Sigmoid colon (tissue), 6 donors: ENCODE measurements at regions not wholly inside any gene's neighbourhood (a gene's known extent, or its start where the extent isn't known, plus 50 kb on each side); places are given as distances from the start of the nearest gene placed in this dataset.

Experiments used
- DNase-seq: peaks from one replicate; pipeline ENCODE4 v3.0.0-alpha.2; 2019
- H3K27ac ChIP-seq, 4 donors: fragments of 200-600 bp; sonication (generic); one replicate each; pipeline ENCODE4 v1.5.1; 2016 to 2019; ENCODE audit warnings: mild to moderate bottlenecking in 1 of 4
- H3K27me3 ChIP-seq, 3 donors: fragments of 200-600 bp; sonication (generic); one replicate each; pipeline ENCODE4 v1.5.1; 2019; ENCODE audit warnings: mild to moderate bottlenecking in 1 of 3
- H3K36me3 ChIP-seq, 4 donors: fragments of 200-600 bp; sonication (generic); one replicate each; pipeline ENCODE4 v1.5.1; 2016 to 2019
- H3K4me1 ChIP-seq, 4 donors: fragments of 200-600 bp; sonication (generic); one replicate each; pipeline ENCODE4 v1.5.1; 2017 to 2019
- H3K4me3 ChIP-seq, 4 donors: fragments of 200-600 bp; sonication (generic); one replicate each; pipeline ENCODE4 v1.5.1; 2017 to 2019; ENCODE audit warnings: mild to moderate bottlenecking in 2 of 4, moderate library complexity in 1 of 4
- H3K9me3 ChIP-seq, 4 donors: fragments of 200-600 bp in 3 of 4; sonication (generic) in 3 of 4; one replicate each; pipeline versions ENCODE4 v1.5.1 to v1.6.1; 2013 to 2019
- CTCF ChIP-seq, 4 experiments: fragments of 450-650 bp in 3 of 4; fragments of 200-600 bp in 1 of 4; IDR thresholded peaks; one replicate each; pipeline ENCODE4 v1.5.1; 2016 to 2019; ENCODE audit warnings: antibody characterized with exemption in 4 of 4, mild to moderate bottlenecking in 3 of 4, moderate library complexity in 2 of 4
- EP300 ChIP-seq, 4 donors: sonication (generic); formaldehyde crosslinking; IDR thresholded peaks; one replicate each; pipeline ENCODE4 v1.6.1; 2017; ENCODE audit warnings: antibody characterized with exemption in 4 of 4
- POLR2A ChIP-seq, 2 donors: fragments of 450-650 bp; IDR thresholded peaks; one replicate each; pipeline ENCODE4 v1.6.1; 2016; ENCODE audit warnings: antibody characterized with exemption in 2 of 2, mild to moderate bottlenecking in 2 of 2, moderate library complexity in 2 of 2
- POLR2AphosphoS5 ChIP-seq, 4 donors: sonication (generic); formaldehyde crosslinking; IDR thresholded peaks; one replicate each; pipeline ENCODE4 v1.6.1; 2017; ENCODE audit warnings: antibody characterized with exemption in 4 of 4
- whole genome bisulfite sequencing, 2 donors: extraction: QIAGEN DNeasy Blood & Tissue Kit; methylation state at CpG; one replicate each; pipeline ENCODE4 v1.1.7; 2013; 5-methylcytosine and 5-hydroxymethylcytosine counted together
- intact Hi-C: fragments of 100-400 bp; cut with DNase I; formaldehyde crosslinking; loops from one replicate; pipeline ENCODE4 v1.15.1; 2023
- donor health status: healthy with polysubstance abuse.
- donor health status: healthy.

GRCh38 chr6:21996425-21997118, 300.3 kb downstream of the PRL start:
- Histone ChIP-seq H3K4me1 (peaks cover 0 to 44% (median 27%) of the 10 kb centered on the region in 4 donors), H3K27me3 (no peaks in the 10 kb centered on the region), H3K4me3 (no peak overlapping the region), H3K36me3 (no peaks in the 10 kb centered on the region), H3K9me3 (no peaks in the 10 kb centered on the region), H3K27ac (peak overlapping the region in 3 of 4 donors; percentile 54 to 68 (median 61))
- no peak for DNase-seq
- intact Hi-C loops = loop anchor here (10.0 kb wide), 1 partner anchor 148 kb away; no protein-coding TSS in a partner anchor
- WGBS, 2 donors = 53 to 70% methylated on average over 5 of the region's 5 CpGs
- TF ChIP-seq EP300 (IDR thresholded peaks at IDR 0.05) (no peak), POLR2AphosphoS5 (IDR thresholded peaks at IDR 0.05) (no peak)

GRCh38 chr6:21997119-21998037, 299.5 kb downstream of the PRL start:
- Histone ChIP-seq H3K27me3 (no peaks in the 10 kb centered on the region), H3K4me3 (no peak overlapping the region), H3K27ac (peak overlapping the region in 3 of 4 donors; percentile 54 to 68 (median 61)), H3K36me3 (no peaks in the 10 kb centered on the region), H3K4me1 (peaks cover 0 to 52% (median 32%) of the 10 kb centered on the region in 4 donors), H3K9me3 (no peaks in the 10 kb centered on the region)
- DNase-seq = no peak
- 33 to 49% methylated on average over 5 of the region's 5 CpGs for WGBS, 2 donors
- no peak for TF ChIP-seq EP300 (IDR thresholded peaks at IDR 0.05)
- TF ChIP-seq POLR2A (IDR thresholded peaks at IDR 0.05) = no peak
- TF ChIP-seq CTCF (IDR thresholded peaks at IDR 0.05) = no peak
- no peak for TF ChIP-seq POLR2AphosphoS5 (IDR thresholded peaks at IDR 0.05)
- intact Hi-C loops = loop anchor here (10.0 kb wide), 1 partner anchor 147 kb away; no protein-coding TSS in a partner anchor

GRCh38 chr6:21998582-21998981, 298.3 kb downstream of the PRL start:
- H3K27ac ChIP-seq = peak overlapping the region in 2 of 4 donors; percentile 17 to 20
- peaks cover 0 to 63% (median 40%) of the 10 kb centered on the region in 4 donors for H3K4me1 ChIP-seq
- no peak for TF ChIP-seq EP300 (IDR thresholded peaks at IDR 0.05)
- peak in 1 of 4 donors; percentile 21 for TF ChIP-seq POLR2AphosphoS5 (IDR thresholded peaks at IDR 0.05)
- no peak for TF ChIP-seq CTCF (IDR thresholded peaks at IDR 0.05)
- no peak for TF ChIP-seq POLR2A (IDR thresholded peaks at IDR 0.05)
- no peaks in the 10 kb centered on the region for H3K9me3 ChIP-seq
- H3K36me3 ChIP-seq = no peaks in the 10 kb centered on the region
- intact Hi-C loops = loop anchor here (10.0 kb wide), 1 partner anchor 146 kb away; no protein-coding TSS in a partner anchor
- H3K27me3 ChIP-seq = no peaks in the 10 kb centered on the region
- no peak overlapping the region for H3K4me3 ChIP-seq
- no peak for DNase-seq

- Histone ChIP-seq H3K4me1 (peaks cover 0 to 68% (median 44%) of the 10 kb centered on the region in 4 donors), H3K4me3 (no peak overlapping the region), H3K36me3 (no peaks in the 10 kb centered on the region), H3K27ac (peak overlapping the region in 2 of 4 donors; percentile 17 to 20), H3K27me3 (no peaks in the 10 kb centered on the region), H3K9me3 (no peaks in the 10 kb centered on the region)
- 68 to 71% methylated on average over 6 of the region's 6 CpGs for WGBS, 2 donors
- no peak for DNase-seq
- TF ChIP-seq CTCF (IDR thresholded peaks at IDR 0.05) (no peak), POLR2A (IDR thresholded peaks at IDR 0.05) (no peak), EP300 (IDR thresholded peaks at IDR 0.05) (no peak), POLR2AphosphoS5 (IDR thresholded peaks at IDR 0.05) (no peak)
- intact Hi-C loops = loop anchor here (10.0 kb wide), 1 partner anchor 146 kb away; no protein-coding TSS in a partner anchor
Measured at GRCh38 chr6:21999012-21999528, 297.8 kb downstream of the PRL start.
